ENCODE measurements at regions not wholly inside any gene's neighbourhood (a gene's known extent, or its start where the extent isn't known, plus 50 kb on each side); places are given as distances from the start of the nearest gene placed in this dataset.

DNA sequence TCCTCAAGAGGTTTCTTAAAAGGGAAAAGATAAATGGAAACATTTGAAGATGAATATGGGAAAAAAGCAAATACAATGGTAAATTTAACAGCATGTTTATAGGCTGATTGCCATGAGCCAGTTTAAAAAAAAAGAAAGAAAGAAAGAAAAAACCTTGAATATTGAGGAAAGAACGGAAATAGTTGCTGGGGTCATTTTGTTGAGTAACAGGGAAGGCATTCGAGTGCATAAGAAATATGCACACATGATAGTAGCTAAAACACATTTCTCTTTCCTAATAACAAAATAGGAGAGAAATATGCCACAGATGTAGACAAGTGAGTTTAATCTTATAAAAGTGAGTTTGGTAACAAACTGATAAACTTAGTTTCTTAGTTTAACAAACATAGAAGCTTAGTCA, 864.6 kb upstream of the ACO1 start:
- no peaks in the 10 kb centered on the region for H3K4me1 ChIP-seq (ENCODE audit: control insufficient read depth, insufficient read depth, low read length)
- H3K79me1 ChIP-seq (ENCODE audit: low read depth in 1 of 2, low read length in 2 of 2), result no peaks in the 10 kb centered on the region
- H2AFZ ChIP-seq (replicated peaks; ENCODE audit: low read length, poor library complexity), result no peak overlapping the region
- H3K23ac ChIP-seq (ENCODE audit: low read depth, low read length), result no peak overlapping the region
- ATAC-seq (ENCODE audit: low read depth) (no peak), DNase-seq (no peak)
- H3K9ac ChIP-seq (ENCODE audit: low read depth, low read length), result no peak overlapping the region
- dilution Hi-C loops (cut with HindIII; ENCODE audit: low sequenced_read_pairs, unreplicated experiment) (no loop called here), in situ Hi-C loops (cut with MboI; ENCODE audit: low sequenced_read_pairs) (no loop called here), intact Hi-C loops (cut with micrococcal nuclease) (no loop called here)
- no peak overlapping the region for H3K4ac ChIP-seq (ENCODE audit: low read depth, low read length)
- no peak overlapping the region for H2AK9ac ChIP-seq (replicated peaks; ENCODE audit: low read depth, low read length, poor library complexity)
- H3K56ac ChIP-seq (ENCODE audit: extremely low read depth, insufficient read depth, low read length), result no peak overlapping the region
- WGBS, 2 experiments (ENCODE audit: extremely low coverage in 2 of 2, insufficient read length in 1 of 2), result no CpG with 5 or more reads among the region's 2 CpGs
- H4K20me1 ChIP-seq (ENCODE audit: insufficient read depth, low read length), result no peaks in the 10 kb centered on the region
- TF ChIP-seq RCOR1 (IDR thresholded peaks at IDR 0.05; ENCODE audit: insufficient replicate concordance, low read length) (no peak), RAD21 (IDR thresholded peaks at IDR 0.05; ENCODE audit: low read length) (no peak), MXI1 (IDR thresholded peaks at IDR 0.05; ENCODE audit: borderline replicate concordance, low read depth, low read length) (no peak), CHD1 (IDR thresholded peaks at IDR 0.05; ENCODE audit: low read depth, low read length) (no peak), BHLHE40 (IDR thresholded peaks at IDR 0.05; ENCODE audit: low read depth, low read length) (no peak), NFE2L2 (IDR thresholded peaks at IDR 0.05; ENCODE audit: low read depth, low read length) (no peak)
- TF ChIP-seq, protein P1, sequence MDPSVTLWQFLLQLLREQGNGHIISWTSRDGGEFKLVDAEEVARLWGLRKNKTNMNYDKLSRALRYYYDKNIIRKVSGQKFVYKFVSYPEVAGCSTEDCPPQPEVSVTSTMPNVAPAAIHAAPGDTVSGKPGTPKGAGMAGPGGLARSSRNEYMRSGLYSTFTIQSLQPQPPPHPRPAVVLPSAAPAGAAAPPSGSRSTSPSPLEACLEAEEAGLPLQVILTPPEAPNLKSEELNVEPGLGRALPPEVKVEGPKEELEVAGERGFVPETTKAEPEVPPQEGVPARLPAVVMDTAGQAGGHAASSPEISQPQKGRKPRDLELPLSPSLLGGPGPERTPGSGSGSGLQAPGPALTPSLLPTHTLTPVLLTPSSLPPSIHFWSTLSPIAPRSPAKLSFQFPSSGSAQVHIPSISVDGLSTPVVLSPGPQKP (IDR thresholded peaks at IDR 0.05; ENCODE audit: borderline replicate concordance, low read depth, low read length), result no peak
- H4K8ac ChIP-seq (ENCODE audit: low read depth in 2 of 2, low read length in 2 of 2), result no peak overlapping the region
- H2BK20ac ChIP-seq (ENCODE audit: low read depth, low read length), result no peak overlapping the region
- H3K14ac ChIP-seq (replicated peaks; ENCODE audit: low read depth, low read length), result no peak overlapping the region
- H3K27me3 ChIP-seq (ENCODE audit: control insufficient read depth, insufficient read depth, low read length), result no peaks in the 10 kb centered on the region
- no peak overlapping the region for H3K18ac ChIP-seq (ENCODE audit: low read depth, low read length)
- no peaks in the 10 kb centered on the region for H3K36me3 ChIP-seq (ENCODE audit: control insufficient read depth, insufficient read depth, low read length)
- no peak overlapping the region for H2AK5ac ChIP-seq (ENCODE audit: low read depth, low read length)
- no peak overlapping the region for H2BK5ac ChIP-seq (ENCODE audit: low read depth, low read length, poor library complexity, severe bottlenecking)
- H3K27ac ChIP-seq (ENCODE audit: insufficient read depth, low read length), result no peak overlapping the region
- peaks cover 2% of the 10 kb centered on the region; the same call in 1 of the 2 replicates for H3K9me3 ChIP-seq (ENCODE audit: control insufficient read depth, insufficient read depth, low read length)
- BruUV-seq (replicated peaks), result no TSS peak
- no peak overlapping the region for H4K91ac ChIP-seq (ENCODE audit: insufficient read depth, low read depth, low read length)
- H2BK15ac ChIP-seq (ENCODE audit: low read depth, low read length), result no peak overlapping the region
- no peak overlapping the region for H4K5ac ChIP-seq (ENCODE audit: low read depth, low read length)
- CTCF ChIA-PET, result no interaction called here
- POLR2A ChIA-PET (ENCODE audit: unreplicated experiment), result no interaction called here
- H3K4me2 ChIP-seq (ENCODE audit: low read depth, low read length), result no peak overlapping the region
- no peak overlapping the region for H3K4me3 ChIP-seq (ENCODE audit: insufficient read depth, low read depth, low read length)
- H3K9me1 ChIP-seq (ENCODE audit: insufficient read depth, low read length), result no peaks in the 10 kb centered on the region
- H2BK120ac ChIP-seq (ENCODE audit: low read depth, low read length), result no peak overlapping the region
